NCI-H2081 (cell line): ENCODE measurements at regions not wholly inside any gene's neighbourhood (a gene's known extent, or its start where the extent isn't known, plus 50 kb on each side); places are given as distances from the start of the nearest gene placed in this dataset.

Experiments used
- DNase-seq, 2 experiments: peaks; one replicate each; lab custom pipeline; 2025; lab: John Stamatoyannopoulos, UW

DNA sequence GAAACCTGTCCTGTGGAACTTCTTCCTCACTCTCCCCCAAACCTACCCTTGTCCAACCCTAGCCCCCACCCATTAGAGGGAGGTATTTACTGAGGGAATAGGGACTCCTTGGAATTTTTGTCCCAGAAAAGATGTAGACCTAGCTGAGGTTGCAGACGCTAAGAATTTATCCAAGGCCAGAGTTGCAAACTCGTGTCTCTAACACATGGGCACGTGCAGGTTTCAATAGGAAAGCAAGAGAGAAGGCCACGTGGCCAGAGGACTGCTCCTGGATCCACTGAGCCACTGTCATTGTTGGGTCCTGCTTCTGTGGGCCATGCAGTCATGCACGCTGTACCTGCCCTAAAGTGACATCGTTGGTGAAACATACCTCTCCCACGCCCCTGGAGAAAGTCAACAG, 243.4 kb upstream of the KCNG1 start:
- no peak for DNase-seq

GRCh38 chr20:51265361-51265760, 242.5 kb upstream of the KCNG1 start:
- DNase-seq: peak in 1 of 2 experiments; percentile 7

GRCh38 chr20:51262240-51262639, 239.3 kb upstream of the KCNG1 start:
- no peak for DNase-seq

- DNase-seq: no peak
These were observed 236.5 kb upstream of the KCNG1 start for GRCh38 chr20:51259455-51259854.

DNA sequence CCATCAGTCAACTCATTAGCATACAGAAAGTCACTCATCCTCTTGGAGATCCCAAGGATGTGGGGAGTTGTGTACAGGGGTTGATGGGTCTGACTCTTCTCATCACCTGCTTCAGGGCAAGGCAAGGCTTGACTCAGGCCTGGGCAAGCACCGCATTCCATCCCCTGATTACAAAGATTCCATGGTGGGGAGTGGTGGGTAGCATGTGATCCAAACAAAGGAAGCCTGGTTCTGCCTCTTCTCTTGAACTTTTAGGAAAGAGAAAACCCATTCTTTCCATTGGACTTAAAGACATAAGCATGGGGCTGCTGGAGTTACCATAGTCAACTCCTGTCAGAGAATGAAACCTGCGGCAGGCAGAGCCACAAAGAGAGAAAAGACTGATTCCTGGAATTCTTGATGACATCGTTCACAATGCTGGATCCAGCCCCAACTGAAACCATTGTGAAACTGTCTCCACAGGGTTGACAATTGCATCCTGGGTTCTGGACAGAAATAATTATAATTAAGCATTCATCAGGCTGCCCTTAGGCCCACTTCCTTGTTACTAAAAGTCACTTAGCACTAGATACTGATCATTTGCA, 235.8 kb upstream of the KCNG1 start:
- no peak for DNase-seq

DNA sequence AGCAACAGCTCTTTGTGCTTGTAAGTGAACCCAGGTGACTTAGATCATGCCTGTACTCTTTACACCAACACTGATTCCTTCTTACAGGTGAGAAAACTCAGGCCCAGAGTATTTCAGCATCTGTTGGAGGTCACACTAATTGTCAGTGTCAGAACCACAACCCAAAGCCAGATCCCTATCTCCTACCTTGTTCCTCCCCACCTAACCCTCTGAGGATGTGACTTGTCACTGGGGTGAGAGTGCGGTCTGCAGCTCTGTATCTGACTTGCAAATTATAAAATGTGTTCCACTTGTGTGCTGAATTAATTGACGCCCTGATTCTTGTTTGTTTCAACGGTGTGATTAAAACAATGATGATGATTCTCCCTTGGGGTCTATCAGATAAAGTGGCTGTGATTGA, 232.5 kb upstream of the KCNG1 start:
- DNase-seq: no peak

DNA sequence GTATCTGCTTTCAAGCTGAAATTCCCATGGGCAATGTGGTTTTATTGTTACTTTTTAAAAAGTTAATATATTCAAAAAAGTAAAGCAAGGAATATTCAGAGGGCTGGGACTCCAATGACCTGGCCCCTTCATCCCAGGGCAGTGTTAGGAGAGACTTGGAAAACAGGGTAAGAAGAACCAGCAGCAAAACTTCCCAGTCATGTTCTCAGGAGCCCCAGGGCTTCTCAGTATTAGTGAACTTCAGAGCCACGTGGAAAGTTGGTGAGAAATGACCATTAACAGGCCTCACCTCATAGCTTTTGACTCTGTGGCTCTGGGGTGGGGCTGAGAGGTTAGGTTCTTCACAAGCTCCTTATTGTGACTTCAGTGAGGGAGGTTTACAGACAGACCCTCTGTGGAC, 230.4 kb upstream of the KCNG1 start:
- DNase-seq: no peak

DNA sequence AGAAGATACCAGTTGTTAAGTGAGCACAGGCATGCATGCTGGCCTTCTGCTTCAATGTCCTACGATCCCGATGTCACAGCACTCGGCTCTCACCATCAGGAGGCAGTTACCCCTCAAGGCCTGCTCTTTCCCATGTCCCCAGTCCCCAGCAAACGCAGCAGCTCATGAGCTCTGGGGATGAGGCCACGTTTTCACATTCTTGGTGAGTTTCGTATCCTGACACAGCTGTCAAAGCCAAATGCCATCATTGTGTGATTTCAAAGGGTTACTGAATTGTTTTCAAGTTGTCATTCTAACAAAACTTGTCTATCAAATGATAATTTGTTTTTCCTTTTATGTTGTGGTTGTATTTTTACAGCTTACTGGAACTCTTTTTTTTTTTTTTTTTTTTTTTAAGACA, 226.9 kb upstream of the KCNG1 start:
- no peak for DNase-seq

DNA sequence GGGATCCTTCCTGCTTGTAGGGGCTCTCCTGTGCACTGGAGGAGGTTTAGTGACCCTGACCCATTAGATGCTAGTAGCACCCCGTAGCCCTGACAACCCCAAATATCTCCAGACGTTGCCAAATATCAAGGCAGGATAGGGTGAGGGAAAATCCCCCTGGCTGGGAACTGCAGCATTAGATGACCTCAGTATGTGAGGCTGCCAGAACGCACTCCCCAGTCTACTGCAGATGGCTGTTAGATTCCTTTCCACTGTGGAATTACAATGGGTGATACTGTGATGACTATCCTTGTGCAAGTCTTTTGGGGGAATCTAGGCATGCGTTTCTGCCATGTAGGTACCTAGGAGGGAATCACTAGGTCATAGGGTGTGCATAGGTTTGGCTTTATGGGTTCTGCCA, 226.3 kb upstream of the KCNG1 start:
- DNase-seq: no peak

- DNase-seq: no peak
These were observed 221.6 kb upstream of the KCNG1 start for GRCh38 chr20:51244466-51244865.

DNA sequence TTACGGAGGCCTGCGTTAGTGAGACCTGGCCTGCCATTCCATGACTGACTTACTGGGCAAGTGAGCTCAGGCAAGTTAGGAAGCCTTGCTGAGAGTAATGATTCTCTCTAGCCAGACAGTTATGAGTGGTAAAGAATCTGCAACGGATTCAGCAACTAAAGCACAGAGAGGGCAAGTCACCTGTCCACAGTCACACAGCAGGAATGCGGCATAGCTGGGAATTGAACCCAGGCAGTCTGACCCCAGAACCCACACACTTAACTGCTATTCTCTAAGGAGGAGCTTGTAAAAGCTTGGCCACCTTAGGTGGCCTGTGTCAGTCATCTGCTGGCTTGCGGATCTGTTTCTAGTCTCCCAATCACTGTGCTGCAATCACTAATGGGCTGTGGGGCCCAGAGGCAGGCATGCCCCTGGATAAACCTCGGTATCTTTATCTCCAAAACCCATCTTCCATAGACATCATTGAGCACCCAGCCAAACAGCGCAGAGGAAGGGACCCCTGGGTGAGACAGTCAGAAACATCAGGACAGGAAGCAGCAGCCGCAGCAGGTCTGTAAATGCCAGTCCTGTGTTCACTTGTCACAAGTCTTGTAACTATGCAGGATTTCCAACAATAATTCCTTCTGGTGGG, 215.9 kb upstream of the KCNG1 start:
- no peak for DNase-seq

DNA sequence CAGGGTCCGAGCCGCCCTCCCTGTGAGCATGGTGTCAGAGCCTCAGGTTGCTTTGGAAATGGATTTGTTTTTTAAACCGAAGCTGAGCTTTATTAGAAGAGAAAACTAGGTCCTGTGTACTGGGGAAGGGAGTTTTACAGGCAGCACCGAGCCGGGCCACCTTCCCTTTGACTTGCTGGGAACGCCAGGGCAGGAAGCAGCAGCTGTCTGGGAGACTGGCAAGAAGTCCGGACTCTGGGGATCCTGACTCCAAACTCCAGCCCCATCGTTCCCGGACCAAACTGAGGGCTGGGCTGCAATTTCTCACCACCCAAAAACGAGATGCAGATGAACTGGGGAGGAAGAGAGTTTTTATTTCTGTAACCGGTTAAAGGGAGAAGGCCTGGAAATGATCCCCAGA, 214.9 kb upstream of the KCNG1 start:
- no peak for DNase-seq

GRCh38 chr20:51237278-51237677, 214.4 kb upstream of the KCNG1 start:
- DNase-seq: no peak

DNA sequence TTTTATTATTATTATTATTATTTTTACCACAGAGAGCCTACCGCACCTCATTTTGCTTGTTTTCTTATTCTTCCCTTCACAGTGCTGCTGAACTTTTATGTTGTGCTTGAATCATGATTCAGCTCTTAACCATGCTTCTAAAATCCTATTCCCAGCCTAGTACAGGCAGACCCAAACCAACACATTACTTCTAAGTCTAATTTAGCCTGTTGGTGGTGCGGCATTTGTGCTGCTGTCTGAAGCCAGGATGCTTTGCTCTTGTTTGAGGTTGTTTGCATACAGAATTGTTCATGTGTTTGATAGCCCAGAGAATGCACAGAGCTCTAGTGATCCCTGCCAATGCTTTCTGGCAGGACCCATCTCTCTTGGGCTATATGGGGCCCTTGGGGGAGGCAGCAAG, 213.5 kb upstream of the KCNG1 start:
- no peak for DNase-seq

- no peak for DNase-seq
These were observed 210.4 kb upstream of the KCNG1 start for GRCh38 chr20:51233345-51233744.

DNA sequence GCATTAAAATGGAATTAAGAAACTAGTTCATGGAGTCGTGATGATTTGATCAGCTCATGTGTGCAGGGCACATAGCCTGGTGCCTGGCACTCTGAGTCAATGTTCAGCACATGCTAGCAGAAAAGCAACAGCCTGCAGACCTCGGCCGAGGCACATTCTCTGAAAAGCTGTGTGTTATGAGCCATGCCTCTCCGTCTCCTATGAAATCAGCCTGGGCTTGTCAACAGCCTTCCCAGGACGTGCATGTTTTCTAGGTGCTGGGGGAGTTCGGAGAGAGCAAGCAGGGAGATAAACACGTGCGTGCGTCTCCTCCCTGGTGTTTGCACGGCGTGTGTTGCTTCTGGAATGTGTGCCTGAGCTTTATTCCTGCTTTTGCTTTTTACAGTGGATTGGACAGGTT, 207.8 kb upstream of the KCNG1 start:
- no peak for DNase-seq

DNA sequence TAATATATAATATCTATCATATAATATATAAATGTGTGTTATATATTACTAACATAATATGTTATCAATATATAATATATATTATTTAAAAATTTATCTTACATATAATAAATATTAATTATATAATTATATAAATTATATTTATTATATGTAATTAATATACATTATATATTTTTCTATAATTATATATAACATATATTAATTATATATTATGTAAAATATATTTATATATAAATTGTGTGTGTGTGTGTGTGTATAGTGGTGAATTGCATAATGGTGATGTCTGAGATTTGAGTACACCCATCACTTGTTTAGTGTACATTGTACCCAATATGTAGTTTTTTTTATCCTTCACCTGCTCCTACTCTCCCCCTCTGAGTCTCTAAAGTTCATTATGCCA, 205.9 kb upstream of the KCNG1 start:
- no peak for DNase-seq

DNA sequence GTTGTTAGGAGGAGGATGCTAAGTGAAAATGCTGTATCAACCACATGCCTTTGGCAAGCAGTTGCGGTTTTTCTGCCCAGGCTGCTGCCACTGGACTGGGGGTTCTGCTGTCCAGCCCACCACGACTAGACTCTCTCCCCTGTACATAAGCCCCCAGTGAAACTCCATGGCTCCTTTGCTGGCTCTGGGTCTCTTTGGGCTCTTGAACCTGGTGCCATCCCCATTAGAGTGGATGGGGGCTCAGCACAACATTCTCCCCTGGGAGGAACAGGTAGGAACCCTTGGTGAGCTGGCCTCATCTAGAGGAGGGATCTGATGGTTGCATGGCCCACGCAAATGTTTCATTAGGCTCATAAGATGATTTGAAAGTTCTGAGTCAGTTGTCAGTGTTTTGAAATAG, 204.8 kb upstream of the KCNG1 start:
- DNase-seq: no peak

DNA sequence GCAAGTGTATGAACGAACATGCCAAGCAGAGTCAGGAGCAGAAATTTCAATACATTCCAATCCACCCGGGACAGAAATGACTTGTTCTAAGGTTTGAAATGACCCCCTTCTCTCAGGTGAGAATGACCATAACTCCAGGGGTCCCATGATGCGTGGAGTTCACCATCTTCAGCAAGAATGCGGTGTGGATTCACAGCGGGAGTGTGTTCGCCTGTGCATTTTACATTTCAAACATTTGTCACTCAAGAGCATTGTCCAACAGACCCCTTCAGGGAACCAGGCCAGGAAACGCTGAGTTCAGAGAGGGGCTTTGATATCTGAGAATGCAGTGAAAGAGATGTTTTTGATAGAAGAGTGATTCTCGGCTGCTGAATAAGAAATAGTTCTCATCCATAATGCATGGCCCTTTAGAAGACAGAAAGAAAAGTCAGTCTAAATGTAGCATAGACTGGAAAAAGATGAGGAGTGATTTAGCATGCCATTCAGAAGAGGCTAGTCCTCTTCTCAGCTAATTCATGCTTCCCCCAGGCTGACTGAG, 200.3 kb upstream of the KCNG1 start:
- DNase-seq: no peak

DNA sequence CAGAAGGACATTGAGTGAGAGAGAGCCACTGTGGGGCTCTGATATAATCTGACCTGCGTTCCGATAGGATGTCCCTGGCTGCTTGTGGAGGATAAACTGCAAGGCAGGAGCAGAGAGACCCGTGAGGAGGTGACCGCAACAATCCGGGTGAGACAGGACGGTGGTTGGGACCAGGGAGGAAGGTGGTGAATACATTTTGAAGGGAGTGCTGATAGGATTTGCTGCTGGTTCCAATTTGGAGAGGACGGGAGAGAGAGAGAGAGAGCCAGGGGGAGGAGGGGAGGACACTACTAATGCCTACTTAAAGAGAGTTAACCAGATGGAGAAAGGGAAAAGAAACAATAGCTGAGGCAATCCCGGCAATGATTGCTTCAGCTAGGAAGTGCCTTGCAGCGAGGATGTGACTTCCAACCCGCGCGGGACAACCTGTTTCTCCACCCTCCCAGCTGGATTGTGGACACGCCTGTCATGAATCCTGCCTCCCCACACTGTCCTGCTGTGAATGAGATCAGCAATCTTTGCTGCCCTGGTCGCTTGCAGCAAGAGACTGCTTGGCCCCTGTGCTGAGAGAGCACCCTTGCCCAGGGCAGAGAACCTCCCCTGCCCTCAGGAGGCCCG, 199.0 kb upstream of the KCNG1 start:
- DNase-seq: peak in 1 of 2 experiments; percentile 34

DNA sequence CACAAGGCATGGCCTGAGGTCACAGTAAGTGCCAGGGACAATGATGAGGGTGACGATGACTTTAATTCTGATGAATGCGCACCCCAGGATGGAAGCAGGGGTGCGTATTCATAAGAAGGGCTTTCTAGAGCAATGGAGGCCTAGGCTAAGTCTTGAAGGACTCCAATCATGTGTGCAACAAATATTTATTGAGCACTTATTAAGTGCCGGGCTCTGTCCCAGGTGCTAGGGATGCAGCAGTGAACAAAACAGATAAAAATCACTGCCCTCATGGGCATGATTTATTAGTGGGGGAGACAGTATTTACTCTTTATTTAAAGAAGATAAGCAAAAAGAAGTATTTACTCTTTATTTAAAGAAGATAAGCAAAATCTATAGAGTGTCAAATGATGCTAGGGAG, 198.2 kb upstream of the KCNG1 start:
- no peak for DNase-seq

GRCh38 chr20:51220293-51220706, 197.4 kb upstream of the KCNG1 start:
- no peak for DNase-seq

GRCh38 chr20:51219544-51219943, 196.6 kb upstream of the KCNG1 start:
- no peak for DNase-seq

DNA sequence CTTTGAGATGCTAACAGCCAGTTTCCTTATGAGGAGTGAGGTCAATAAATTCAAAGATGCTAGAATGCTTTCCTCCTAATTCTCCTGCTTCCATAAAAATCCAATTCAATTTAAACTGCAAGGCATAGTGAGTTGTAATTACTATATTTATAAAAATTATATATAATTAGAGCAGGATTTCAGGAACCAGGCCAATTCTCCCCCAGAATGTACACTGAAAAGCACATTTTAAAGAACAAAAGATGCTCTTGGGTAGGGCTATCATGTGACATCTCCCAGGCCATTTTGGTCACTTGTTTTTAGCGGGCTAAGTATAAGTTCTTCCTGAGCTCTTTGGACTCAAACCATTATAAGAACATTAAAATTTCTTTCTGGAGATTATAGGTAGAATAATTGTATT, 195.7 kb upstream of the KCNG1 start:
- peak; percentile 67 to 69 for DNase-seq
